ENCODE measurements at regions not wholly inside any gene's neighbourhood (a gene's known extent, or its start where the extent isn't known, plus 50 kb on each side); places are given as distances from the start of the nearest gene placed in this dataset.

DNA sequence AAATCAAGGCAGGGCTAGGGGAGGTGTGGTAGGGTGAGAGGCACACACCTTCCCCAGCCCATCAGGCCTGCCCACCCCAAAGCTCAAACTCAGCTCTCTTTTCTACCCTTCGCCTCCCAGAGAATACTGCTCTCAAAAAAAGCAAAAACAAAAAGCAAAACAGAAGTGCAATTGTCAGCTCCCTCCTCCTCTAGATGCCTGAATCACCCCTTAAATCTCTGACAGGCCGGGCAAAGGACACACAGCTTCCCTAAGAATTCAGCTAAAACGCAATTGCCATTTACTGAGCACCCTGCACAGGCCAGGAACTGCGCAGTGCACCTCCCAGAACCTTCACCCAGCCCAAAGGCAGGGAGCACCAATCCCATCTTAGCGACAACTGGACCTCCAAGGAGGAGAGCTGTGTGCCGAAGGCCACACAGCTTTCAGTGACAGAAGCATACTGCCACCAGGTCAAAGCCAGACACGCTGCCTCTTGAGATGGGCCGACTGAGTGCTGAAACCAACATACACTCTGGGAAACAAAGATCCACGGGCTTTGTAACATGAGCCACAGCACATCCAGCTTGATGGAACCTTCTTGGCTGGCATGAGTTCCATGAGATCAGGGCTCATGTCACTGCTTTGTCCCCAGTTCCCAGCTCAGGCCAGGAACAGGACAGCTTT, 53.4 kb upstream of the STXBP1 start:
- H3K4me3 ChIP-seq (ENCODE audit: control insufficient read depth, low read depth, low read length): no peak overlapping the region
- DNase-seq (ENCODE audit: low read depth): no peak
- TF ChIP-seq, protein P1, sequence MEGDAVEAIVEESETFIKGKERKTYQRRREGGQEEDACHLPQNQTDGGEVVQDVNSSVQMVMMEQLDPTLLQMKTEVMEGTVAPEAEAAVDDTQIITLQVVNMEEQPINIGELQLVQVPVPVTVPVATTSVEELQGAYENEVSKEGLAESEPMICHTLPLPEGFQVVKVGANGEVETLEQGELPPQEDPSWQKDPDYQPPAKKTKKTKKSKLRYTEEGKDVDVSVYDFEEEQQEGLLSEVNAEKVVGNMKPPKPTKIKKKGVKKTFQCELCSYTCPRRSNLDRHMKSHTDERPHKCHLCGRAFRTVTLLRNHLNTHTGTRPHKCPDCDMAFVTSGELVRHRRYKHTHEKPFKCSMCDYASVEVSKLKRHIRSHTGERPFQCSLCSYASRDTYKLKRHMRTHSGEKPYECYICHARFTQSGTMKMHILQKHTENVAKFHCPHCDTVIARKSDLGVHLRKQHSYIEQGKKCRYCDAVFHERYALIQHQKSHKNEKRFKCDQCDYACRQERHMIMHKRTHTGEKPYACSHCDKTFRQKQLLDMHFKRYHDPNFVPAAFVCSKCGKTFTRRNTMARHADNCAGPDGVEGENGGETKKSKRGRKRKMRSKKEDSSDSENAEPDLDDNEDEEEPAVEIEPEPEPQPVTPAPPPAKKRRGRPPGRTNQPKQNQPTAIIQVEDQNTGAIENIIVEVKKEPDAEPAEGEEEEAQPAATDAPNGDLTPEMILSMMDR (conservative IDR thresholded peaks at IDR 0.05; ENCODE audit: control insufficient read depth, insufficient read depth, low read depth, low read length): no peak

DNA sequence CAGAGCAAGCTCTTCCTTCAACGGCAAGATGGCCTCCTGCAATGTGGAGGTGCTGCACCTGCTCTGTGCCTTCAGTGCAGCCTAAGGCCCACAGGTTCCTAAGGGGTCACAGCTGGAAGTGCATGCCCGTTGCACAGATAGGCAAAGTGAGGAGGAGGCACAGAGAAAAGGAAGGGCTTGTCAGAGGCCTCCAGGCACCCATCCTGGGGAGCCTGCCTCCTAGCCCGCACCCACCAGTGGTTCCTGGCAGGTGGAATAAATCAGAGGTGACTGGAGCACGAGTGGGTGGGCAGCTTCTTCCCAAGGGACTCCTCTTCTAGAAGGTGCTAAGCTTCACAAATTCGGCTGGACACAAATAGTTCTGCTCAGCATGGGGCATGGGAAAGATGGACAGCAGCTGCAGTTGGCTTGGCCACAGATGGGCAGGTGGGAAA, 52.8 kb upstream of the STXBP1 start:
- no peak for DNase-seq (ENCODE audit: low read depth)
- TF ChIP-seq, protein P1 (conservative IDR thresholded peaks at IDR 0.05; ENCODE audit: control insufficient read depth, insufficient read depth, low read depth, low read length): no peak

DNA sequence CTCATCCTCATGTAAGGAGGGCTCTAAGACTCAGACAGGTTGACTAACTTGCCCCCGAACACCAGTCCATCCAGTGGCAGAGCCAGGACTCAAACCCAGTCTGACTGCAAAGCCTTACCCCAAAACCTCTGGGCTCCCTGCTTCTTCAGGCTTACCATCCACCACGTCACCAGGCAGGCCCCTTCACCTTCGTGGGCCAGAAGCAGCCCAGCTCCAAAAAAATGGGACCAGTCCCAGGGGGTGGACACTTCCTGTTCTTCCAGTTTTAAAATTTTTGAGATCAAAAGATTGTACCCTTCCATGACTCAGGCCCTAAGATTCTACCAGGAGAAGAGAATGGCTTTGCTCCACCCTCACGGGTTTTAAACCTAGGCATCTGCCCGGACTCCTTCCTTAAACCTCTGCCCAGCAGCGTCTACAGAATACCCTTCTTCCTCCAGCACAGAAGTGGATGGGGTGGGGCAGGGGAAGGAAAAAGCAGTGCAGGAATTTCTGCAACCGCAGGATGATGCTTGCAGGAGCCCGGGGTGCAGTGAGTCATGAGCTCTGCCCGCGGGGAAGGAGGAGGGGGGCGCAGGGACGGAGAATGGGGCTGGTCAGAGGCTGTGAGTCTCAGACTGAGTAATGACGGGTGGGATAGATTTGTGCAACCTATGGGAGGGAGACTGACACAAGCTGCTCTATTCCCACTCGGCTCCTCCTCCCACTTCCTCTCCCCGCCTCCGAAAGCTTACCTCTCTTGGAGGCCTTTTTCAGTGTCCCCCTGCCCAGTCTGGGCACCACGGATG, 50.4 kb upstream of the STXBP1 start:
- TF ChIP-seq, protein P1 (conservative IDR thresholded peaks at IDR 0.05; ENCODE audit: control insufficient read depth, insufficient read depth, low read depth, low read length): no peak
- peak overlapping the region; percentile 12 for H3K4me3 ChIP-seq (ENCODE audit: control insufficient read depth, low read depth, low read length)
- DNase-seq (ENCODE audit: low read depth): peak; percentile 99

More for the DNA sequence above, 52.8 kb upstream of the STXBP1 start:
- no peak overlapping the region for H3K4me3 ChIP-seq (ENCODE audit: control insufficient read depth, low read depth, low read length)
